WTC11 (cell line): ENCODE measurements at regions not wholly inside any gene's neighbourhood (a gene's known extent, or its start where the extent isn't known, plus 50 kb on each side); places are given as distances from the start of the nearest gene placed in this dataset.

Experiments used
- ATAC-seq: fragments of 200-7000 bp; cut with Tn5 transposase; 2 replicates; pipeline ENCODE4 v1.10.0; 2021; ENCODE audit warnings: mild to moderate bottlenecking, moderate library complexity
- CTCF ChIA-PET: fragments of 300-600 bp; sonication (Branson Sonifier 250); formaldehyde crosslinking; loops from one replicate; lab custom pipeline; 2021; ENCODE audit warnings: antibody characterized with exemption; lab: Charles Lee
- POLR2A ChIA-PET: fragments of 350-600 bp; sonication (Branson Sonifier 250); formaldehyde crosslinking; loops from one replicate; lab custom pipeline; 2021; ENCODE audit warnings: antibody characterized with exemption; lab: Charles Lee
- DNase-seq: peaks from one replicate; pipeline ENCODE4 v3.0.0; 2021; ENCODE audit warnings: low spot score
- H3K27ac Mint-ChIP-seq: 2 replicates; pipeline ENCODE4 v1.8.0; 2021; ENCODE audit warnings: mixed read lengths
- H3K27me3 Mint-ChIP-seq: 2 replicates; pipeline ENCODE4 v1.8.0; 2021; ENCODE audit warnings: low read depth, mild to moderate bottlenecking, moderate library complexity, mixed read lengths
- H3K36me3 Mint-ChIP-seq: 2 replicates; pipeline ENCODE4 v1.8.0; 2021; ENCODE audit warnings: mixed read lengths
- H3K4me1 Mint-ChIP-seq: 2 replicates; pipeline ENCODE4 v1.8.0; 2022; ENCODE audit warnings: mixed read lengths
- H3K4me3 Mint-ChIP-seq: 2 replicates; pipeline ENCODE4 v1.8.0; 2021; ENCODE audit warnings: mild to moderate bottlenecking, moderate library complexity, mixed read lengths
- H3K9me3 Mint-ChIP-seq: 2 replicates; pipeline ENCODE4 v1.8.0; 2021; ENCODE audit warnings: mixed read lengths
- CREB1 ChIP-seq: sonication (generic); formaldehyde crosslinking; IDR thresholded peaks from 2 replicates; pipeline ENCODE4 v1.8.0; 2023; ENCODE audit warnings: mild to moderate bottlenecking, missing genetic modification reagents
- CREM ChIP-seq: sonication (generic); formaldehyde crosslinking; IDR thresholded peaks from 2 replicates; pipeline ENCODE4 v1.8.1; 2022; ENCODE audit warnings: mild to moderate bottlenecking, missing genetic modification reagents, moderate library complexity
- ELF4 ChIP-seq: sonication (generic); formaldehyde crosslinking; IDR thresholded peaks from 2 replicates; pipeline ENCODE4 v1.8.1; 2022; ENCODE audit warnings: low read depth, mild to moderate bottlenecking, moderate library complexity, missing genetic modification reagents
- ETV6 ChIP-seq: sonication (generic); formaldehyde crosslinking; IDR thresholded peaks from 2 replicates; pipeline ENCODE4 v1.8.1; 2022; ENCODE audit warnings: mild to moderate bottlenecking, missing genetic modification reagents
- IRF2 ChIP-seq: sonication (generic); formaldehyde crosslinking; IDR thresholded peaks from 2 replicates; pipeline ENCODE4 v1.8.0; 2022; ENCODE audit warnings: low read depth, missing genetic modification reagents, borderline replicate concordance
- JAZF1 ChIP-seq: fragments of 250-450 bp; sonication (Bioruptor Pico); IDR thresholded peaks from 2 replicates; pipeline ENCODE4 v1.9.0; 2021; ENCODE audit warnings: moderate library complexity, mild to moderate bottlenecking, inconsistent platforms
- MXD4 ChIP-seq: fragments of 250-450 bp; sonication (Bioruptor Pico); IDR thresholded peaks from 2 replicates; pipeline ENCODE4 v1.8.0; 2021; ENCODE audit warnings: mild to moderate bottlenecking, moderate library complexity, borderline replicate concordance
- OVOL2 ChIP-seq: fragments of 250-450 bp; sonication (Bioruptor Pico); IDR thresholded peaks from 2 replicates; pipeline ENCODE4 v1.9.0; 2021; ENCODE audit warnings: mild to moderate bottlenecking, borderline replicate concordance
- RORB ChIP-seq: fragments of 250-450 bp; sonication (Bioruptor Pico); IDR thresholded peaks from 2 replicates; pipeline ENCODE4 v1.9.0; 2021; ENCODE audit warnings: mild to moderate bottlenecking
- SP1 ChIP-seq: sonication (generic); formaldehyde crosslinking; conservative IDR thresholded peaks from 2 replicates; pipeline ENCODE4 v1.8.1; 2022; ENCODE audit warnings: missing genetic modification reagents
- ZNF219 ChIP-seq: sonication (generic); formaldehyde crosslinking; IDR thresholded peaks from 2 replicates; pipeline ENCODE4 v1.8.0; 2023; ENCODE audit warnings: missing genetic modification reagents, mild to moderate bottlenecking, borderline replicate concordance
- ZNF671 ChIP-seq: fragments of 250-450 bp; sonication (Bioruptor Pico); IDR thresholded peaks from 2 replicates; pipeline ENCODE4 v1.8.0; 2021; ENCODE audit warnings: mild to moderate bottlenecking
- TF ChIP-seq, protein P1 (sequence below): sonication (generic); formaldehyde crosslinking; IDR thresholded peaks from 2 replicates; pipeline ENCODE4 v1.8.1; 2023; ENCODE audit warnings: mild to moderate bottlenecking, missing genetic modification reagents, moderate library complexity
- TF ChIP-seq, protein P2 (sequence below): fragments of 250-450 bp; sonication (Bioruptor Pico); IDR thresholded peaks from 2 replicates; pipeline ENCODE4 v2.1.2; 2022; ENCODE audit warnings: mild to moderate bottlenecking, moderate library complexity
- TF ChIP-seq, protein P3 (sequence below): sonication (generic); formaldehyde crosslinking; IDR thresholded peaks from 2 replicates; pipeline ENCODE4 v1.8.0; 2023; ENCODE audit warnings: mild to moderate bottlenecking, missing genetic modification reagents
- TF ChIP-seq, protein P4 (sequence below): fragments of 250-450 bp; sonication (Bioruptor Pico); IDR thresholded peaks from 2 replicates; pipeline ENCODE4 v1.9.0; 2021; ENCODE audit warnings: mild to moderate bottlenecking
- TF ChIP-seq, protein P5 (sequence below): sonication (generic); formaldehyde crosslinking; IDR thresholded peaks from 2 replicates; pipeline ENCODE4 v1.8.0; 2022; ENCODE audit warnings: mild to moderate bottlenecking, missing genetic modification reagents
- TF ChIP-seq, protein P6 (sequence below): sonication (generic); formaldehyde crosslinking; IDR thresholded peaks from 2 replicates; pipeline ENCODE4 v1.8.0; 2022; ENCODE audit warnings: mild to moderate bottlenecking, missing genetic modification reagents
- TF ChIP-seq, protein P7 (sequence below): sonication (generic); formaldehyde crosslinking; IDR thresholded peaks from 2 replicates; pipeline ENCODE4 v1.8.1; 2022; ENCODE audit warnings: low read depth, missing genetic modification reagents, borderline replicate concordance
- TF ChIP-seq, protein P8 (sequence below): fragments of 250-450 bp; sonication (Bioruptor Pico); IDR thresholded peaks from 2 replicates; pipeline ENCODE4 v1.8.0; 2021; ENCODE audit warnings: mild to moderate bottlenecking
- TF ChIP-seq, protein P9 (sequence below): sonication (generic); formaldehyde crosslinking; IDR thresholded peaks from 2 replicates; pipeline ENCODE4 v1.8.1; 2023; ENCODE audit warnings: mild to moderate bottlenecking, moderate library complexity, missing genetic modification reagents

DNA sequence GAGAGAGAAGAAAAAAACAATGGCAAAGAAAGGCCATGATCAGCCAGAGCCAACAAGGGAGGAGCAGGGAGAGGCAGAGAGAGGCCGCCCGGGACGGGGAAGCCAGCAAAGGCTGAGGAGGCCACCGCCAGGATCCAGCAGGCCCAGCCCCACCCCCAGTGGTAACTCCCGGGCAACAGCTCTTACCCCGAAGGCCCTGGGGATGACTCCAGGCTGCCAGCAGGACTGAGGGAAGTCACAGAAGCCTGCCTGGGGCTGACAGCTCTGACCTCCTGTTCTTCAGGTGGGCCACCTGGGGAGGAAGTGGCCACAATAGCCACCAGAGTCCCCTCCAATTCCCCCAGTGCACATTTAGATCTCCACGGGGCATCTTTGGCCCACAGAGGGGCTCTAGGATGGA lies 184.3 kb upstream of the LINGO1 start:
- H3K27ac Mint-ChIP-seq = no peak overlapping the region
- peaks cover 32% of the 10 kb centered on the region for H3K4me1 Mint-ChIP-seq
- ATAC-seq (no peak), DNase-seq (peak; percentile 34)
- no peaks in the 10 kb centered on the region for H3K9me3 Mint-ChIP-seq
- TF ChIP-seq, protein P1, sequence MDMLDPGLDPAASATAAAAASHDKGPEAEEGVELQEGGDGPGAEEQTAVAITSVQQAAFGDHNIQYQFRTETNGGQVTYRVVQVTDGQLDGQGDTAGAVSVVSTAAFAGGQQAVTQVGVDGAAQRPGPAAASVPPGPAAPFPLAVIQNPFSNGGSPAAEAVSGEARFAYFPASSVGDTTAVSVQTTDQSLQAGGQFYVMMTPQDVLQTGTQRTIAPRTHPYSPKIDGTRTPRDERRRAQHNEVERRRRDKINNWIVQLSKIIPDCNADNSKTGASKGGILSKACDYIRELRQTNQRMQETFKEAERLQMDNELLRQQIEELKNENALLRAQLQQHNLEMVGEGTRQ (CRISPR knock-in tag) = no peak
- TF ChIP-seq, protein P2, sequence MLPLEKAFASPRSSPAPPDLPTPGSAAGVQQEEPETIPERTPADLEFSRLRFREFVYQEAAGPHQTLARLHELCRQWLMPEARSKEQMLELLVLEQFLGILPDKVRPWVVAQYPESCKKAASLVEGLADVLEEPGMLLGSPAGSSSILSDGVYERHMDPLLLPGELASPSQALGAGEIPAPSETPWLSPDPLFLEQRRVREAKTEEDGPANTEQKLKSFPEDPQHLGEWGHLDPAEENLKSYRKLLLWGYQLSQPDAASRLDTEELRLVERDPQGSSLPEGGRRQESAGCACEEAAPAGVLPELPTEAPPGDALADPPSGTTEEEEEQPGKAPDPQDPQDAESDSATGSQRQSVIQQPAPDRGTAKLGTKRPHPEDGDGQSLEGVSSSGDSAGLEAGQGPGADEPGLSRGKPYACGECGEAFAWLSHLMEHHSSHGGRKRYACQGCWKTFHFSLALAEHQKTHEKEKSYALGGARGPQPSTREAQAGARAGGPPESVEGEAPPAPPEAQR = no peak
- TF ChIP-seq, protein P3, sequence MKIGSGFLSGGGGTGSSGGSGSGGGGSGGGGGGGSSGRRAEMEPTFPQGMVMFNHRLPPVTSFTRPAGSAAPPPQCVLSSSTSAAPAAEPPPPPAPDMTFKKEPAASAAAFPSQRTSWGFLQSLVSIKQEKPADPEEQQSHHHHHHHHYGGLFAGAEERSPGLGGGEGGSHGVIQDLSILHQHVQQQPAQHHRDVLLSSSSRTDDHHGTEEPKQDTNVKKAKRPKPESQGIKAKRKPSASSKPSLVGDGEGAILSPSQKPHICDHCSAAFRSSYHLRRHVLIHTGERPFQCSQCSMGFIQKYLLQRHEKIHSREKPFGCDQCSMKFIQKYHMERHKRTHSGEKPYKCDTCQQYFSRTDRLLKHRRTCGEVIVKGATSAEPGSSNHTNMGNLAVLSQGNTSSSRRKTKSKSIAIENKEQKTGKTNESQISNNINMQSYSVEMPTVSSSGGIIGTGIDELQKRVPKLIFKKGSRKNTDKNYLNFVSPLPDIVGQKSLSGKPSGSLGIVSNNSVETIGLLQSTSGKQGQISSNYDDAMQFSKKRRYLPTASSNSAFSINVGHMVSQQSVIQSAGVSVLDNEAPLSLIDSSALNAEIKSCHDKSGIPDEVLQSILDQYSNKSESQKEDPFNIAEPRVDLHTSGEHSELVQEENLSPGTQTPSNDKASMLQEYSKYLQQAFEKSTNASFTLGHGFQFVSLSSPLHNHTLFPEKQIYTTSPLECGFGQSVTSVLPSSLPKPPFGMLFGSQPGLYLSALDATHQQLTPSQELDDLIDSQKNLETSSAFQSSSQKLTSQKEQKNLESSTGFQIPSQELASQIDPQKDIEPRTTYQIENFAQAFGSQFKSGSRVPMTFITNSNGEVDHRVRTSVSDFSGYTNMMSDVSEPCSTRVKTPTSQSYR = no peak
- TF ChIP-seq ETV6 = no peak
- no peak for TF ChIP-seq JAZF1 (CRISPR knock-in tag)
- no peak for TF ChIP-seq MXD4 (CRISPR knock-in tag)
- TF ChIP-seq ZNF671 (CRISPR knock-in tag) = no peak
- no peak for TF ChIP-seq SP1 (CRISPR knock-in tag)
- ChIA-PET POLR2A (no interaction called here), CTCF (interaction anchor here (0.6 to 3.1 kb wide), 12 partner anchors 18 to 200 kb away, joined by 3 to 25 read pairs (median 5); partner anchors contain the start of gene LINGO1)
- H3K36me3 Mint-ChIP-seq = no peaks in the 10 kb centered on the region
- peaks cover 38% of the 10 kb centered on the region for H3K27me3 Mint-ChIP-seq
- no peak overlapping the region for H3K4me3 Mint-ChIP-seq

DNA sequence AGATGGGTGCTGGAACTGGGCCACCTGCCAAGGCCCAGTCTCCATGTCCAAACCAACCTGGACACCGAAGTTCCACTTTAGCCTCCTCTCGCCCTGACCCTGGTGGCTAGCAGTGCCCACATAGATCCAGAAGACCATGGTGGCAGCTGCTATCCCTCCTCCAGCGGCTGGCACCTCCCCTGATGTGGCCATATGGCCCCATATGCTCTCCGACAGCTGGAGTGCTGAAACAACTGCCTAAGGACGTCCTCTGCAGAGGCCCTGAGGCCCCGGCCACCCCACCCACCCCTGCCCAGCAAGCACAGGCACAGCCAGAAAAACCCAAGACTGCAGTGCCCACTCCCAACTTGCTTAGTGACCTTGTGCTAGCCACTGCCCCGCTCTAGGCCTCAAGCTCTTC lies 182.3 kb upstream of the LINGO1 start:
- DNase-seq (no peak), ATAC-seq (no peak)
- H3K9me3 Mint-ChIP-seq = no peaks in the 10 kb centered on the region
- no peak overlapping the region for H3K4me3 Mint-ChIP-seq
- ChIA-PET CTCF (interaction anchor here (0.6 kb wide), 1 partner anchor 180 kb away, joined by 3 read pairs; no protein-coding TSS in a partner anchor), POLR2A (interaction anchor here (0.5 to 0.6 kb wide), 2 partner anchors 774 to 1291 kb away, joined by 3 read pairs; no protein-coding TSS in a partner anchor)
- H3K27ac Mint-ChIP-seq = no peak overlapping the region
- TF ChIP-seq SP1 (CRISPR knock-in tag) = no peak
- no peak for TF ChIP-seq ZNF671 (CRISPR knock-in tag)
- TF ChIP-seq CREM = no peak
- no peak for TF ChIP-seq CREB1 (CRISPR knock-in tag)
- TF ChIP-seq, protein P4, sequence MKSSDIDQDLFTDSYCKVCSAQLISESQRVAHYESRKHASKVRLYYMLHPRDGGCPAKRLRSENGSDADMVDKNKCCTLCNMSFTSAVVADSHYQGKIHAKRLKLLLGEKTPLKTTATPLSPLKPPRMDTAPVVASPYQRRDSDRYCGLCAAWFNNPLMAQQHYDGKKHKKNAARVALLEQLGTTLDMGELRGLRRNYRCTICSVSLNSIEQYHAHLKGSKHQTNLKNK (CRISPR knock-in tag) = no peak
- no peak for TF ChIP-seq ELF4 (CRISPR knock-in tag)
- TF ChIP-seq RORB (CRISPR knock-in tag) = no peak
- TF ChIP-seq, protein P5, sequence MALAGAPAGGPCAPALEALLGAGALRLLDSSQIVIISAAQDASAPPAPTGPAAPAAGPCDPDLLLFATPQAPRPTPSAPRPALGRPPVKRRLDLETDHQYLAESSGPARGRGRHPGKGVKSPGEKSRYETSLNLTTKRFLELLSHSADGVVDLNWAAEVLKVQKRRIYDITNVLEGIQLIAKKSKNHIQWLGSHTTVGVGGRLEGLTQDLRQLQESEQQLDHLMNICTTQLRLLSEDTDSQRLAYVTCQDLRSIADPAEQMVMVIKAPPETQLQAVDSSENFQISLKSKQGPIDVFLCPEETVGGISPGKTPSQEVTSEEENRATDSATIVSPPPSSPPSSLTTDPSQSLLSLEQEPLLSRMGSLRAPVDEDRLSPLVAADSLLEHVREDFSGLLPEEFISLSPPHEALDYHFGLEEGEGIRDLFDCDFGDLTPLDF = no peak
- TF ChIP-seq, protein P6, sequence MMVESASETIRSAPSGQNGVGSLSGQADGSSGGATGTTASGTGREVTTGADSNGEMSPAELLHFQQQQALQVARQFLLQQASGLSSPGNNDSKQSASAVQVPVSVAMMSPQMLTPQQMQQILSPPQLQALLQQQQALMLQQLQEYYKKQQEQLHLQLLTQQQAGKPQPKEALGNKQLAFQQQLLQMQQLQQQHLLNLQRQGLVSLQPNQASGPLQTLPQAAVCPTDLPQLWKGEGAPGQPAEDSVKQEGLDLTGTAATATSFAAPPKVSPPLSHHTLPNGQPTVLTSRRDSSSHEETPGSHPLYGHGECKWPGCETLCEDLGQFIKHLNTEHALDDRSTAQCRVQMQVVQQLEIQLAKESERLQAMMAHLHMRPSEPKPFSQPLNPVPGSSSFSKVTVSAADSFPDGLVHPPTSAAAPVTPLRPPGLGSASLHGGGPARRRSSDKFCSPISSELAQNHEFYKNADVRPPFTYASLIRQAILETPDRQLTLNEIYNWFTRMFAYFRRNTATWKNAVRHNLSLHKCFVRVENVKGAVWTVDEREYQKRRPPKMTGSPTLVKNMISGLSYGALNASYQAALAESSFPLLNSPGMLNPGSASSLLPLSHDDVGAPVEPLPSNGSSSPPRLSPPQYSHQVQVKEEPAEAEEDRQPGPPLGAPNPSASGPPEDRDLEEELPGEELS = no peak
- TF ChIP-seq IRF2 = no peak
- no peak for TF ChIP-seq OVOL2 (CRISPR knock-in tag)
- TF ChIP-seq, protein P7, sequence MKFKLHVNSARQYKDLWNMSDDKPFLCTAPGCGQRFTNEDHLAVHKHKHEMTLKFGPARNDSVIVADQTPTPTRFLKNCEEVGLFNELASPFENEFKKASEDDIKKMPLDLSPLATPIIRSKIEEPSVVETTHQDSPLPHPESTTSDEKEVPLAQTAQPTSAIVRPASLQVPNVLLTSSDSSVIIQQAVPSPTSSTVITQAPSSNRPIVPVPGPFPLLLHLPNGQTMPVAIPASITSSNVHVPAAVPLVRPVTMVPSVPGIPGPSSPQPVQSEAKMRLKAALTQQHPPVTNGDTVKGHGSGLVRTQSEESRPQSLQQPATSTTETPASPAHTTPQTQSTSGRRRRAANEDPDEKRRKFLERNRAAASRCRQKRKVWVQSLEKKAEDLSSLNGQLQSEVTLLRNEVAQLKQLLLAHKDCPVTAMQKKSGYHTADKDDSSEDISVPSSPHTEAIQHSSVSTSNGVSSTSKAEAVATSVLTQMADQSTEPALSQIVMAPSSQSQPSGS = no peak
- no peak for TF ChIP-seq JAZF1 (CRISPR knock-in tag)
- TF ChIP-seq ZNF219 (CRISPR knock-in tag) = no peak
- TF ChIP-seq, protein P8, sequence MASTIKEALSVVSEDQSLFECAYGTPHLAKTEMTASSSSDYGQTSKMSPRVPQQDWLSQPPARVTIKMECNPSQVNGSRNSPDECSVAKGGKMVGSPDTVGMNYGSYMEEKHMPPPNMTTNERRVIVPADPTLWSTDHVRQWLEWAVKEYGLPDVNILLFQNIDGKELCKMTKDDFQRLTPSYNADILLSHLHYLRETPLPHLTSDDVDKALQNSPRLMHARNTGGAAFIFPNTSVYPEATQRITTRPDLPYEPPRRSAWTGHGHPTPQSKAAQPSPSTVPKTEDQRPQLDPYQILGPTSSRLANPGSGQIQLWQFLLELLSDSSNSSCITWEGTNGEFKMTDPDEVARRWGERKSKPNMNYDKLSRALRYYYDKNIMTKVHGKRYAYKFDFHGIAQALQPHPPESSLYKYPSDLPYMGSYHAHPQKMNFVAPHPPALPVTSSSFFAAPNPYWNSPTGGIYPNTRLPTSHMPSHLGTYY = no peak
- TF ChIP-seq, protein P9, sequence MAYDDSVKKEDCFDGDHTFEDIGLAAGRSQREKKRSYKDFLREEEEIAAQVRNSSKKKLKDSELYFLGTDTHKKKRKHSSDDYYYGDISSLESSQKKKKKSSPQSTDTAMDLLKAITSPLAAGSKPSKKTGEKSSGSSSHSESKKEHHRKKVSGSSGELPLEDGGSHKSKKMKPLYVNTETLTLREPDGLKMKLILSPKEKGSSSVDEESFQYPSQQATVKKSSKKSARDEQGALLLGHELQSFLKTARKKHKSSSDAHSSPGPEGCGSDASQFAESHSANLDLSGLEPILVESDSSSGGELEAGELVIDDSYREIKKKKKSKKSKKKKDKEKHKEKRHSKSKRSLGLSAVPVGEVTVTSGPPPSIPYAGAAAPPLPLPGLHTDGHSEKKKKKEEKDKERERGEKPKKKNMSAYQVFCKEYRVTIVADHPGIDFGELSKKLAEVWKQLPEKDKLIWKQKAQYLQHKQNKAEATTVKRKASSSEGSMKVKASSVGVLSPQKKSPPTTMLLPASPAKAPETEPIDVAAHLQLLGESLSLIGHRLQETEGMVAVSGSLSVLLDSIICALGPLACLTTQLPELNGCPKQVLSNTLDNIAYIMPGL (CRISPR knock-in tag) = no peak
- H3K27me3 Mint-ChIP-seq = peaks cover 21% of the 10 kb centered on the region
- H3K4me1 Mint-ChIP-seq = peaks cover 39% of the 10 kb centered on the region
- H3K36me3 Mint-ChIP-seq = no peaks in the 10 kb centered on the region
